ENCODE measurements at regions not wholly inside any gene's neighbourhood (a gene's known extent, or its start where the extent isn't known, plus 50 kb on each side); places are given as distances from the start of the nearest gene placed in this dataset.
"Not testable (repeated sequence)": the region's sequence is repeated elsewhere in the genome, so short reads cannot be mapped to it uniquely, and the experiment has no call there.

DNA sequence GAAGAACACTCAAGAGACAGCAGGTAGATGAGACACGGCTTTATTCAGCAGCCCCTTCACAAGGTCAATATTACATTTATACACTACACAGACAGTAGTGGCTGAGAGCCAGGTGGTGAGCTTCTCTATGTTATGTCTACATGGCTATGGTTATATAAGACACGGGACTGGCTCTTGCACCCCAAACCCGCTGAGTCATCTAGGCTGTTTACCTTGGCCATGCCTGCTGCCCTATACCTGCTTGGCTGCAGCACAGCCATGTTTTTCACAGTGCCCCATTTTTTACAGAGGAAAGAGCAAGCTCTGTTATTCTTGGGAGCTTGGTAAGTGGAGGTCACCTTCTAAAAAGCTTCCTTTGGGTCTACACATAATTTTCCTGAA is 231.6 kb downstream of the IGSF11 start:
- Histone ChIP-seq H3K9ac (ENCODE audit: low read length) (no peak overlapping the region), H3K9me3 (ENCODE audit: insufficient read depth, low read length) (no peaks in the 10 kb centered on the region), H3K4me1 (ENCODE audit: low read length) (no peaks in the 10 kb centered on the region), H3K27ac (ENCODE audit: low read length) (no peak overlapping the region), H3K36me3 (replicated peaks; ENCODE audit: low read depth, low read length) (no peaks in the 10 kb centered on the region), H3K79me2 (ENCODE audit: low read length) (no peaks in the 10 kb centered on the region), H3K27me3 (ENCODE audit: low read depth, low read length) (peaks cover 11% of the 10 kb centered on the region; the same call in 1 of the 2 replicates), H3K4me2 (ENCODE audit: low read length) (no peak overlapping the region), H4K20me1 (ENCODE audit: insufficient read depth, low read length) (no peaks in the 10 kb centered on the region), H2AFZ (ENCODE audit: low read depth, low read length) (no peak overlapping the region), H3K4me3 (ENCODE audit: low read length) (no peak overlapping the region)
- TF ChIP-seq EZH2phosphoT487 (IDR thresholded peaks at IDR 0.05; ENCODE audit: low read depth): no peak

DNA sequence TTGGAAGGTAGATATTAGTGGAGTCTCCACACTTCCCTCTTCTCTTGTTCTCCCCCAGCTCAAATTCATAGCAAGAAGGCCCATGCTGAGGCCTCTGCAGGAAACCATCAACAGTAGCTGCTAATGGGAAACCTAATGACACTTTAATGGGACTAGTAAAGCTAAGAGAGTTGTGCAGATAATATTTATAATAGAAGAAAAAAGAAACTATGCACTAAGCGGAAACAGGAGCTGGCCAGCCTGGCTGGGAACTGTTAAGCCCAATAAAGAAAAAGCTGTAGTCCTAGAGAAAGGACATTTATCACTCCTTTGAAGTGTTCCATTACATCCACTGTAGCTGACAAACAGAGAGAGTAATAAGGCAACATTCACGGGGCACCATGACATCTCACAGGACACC is 229.6 kb downstream of the IGSF11 start:
- H3K27me3 ChIP-seq (ENCODE audit: low read depth, low read length): peaks cover 16% of the 10 kb centered on the region; the same call in 1 of the 2 replicates
- no peak overlapping the region for H3K9ac ChIP-seq (ENCODE audit: low read length)
- H3K36me3 ChIP-seq (replicated peaks; ENCODE audit: low read depth, low read length): no peaks in the 10 kb centered on the region
- H3K79me2 ChIP-seq (ENCODE audit: low read length): no peaks in the 10 kb centered on the region
- H3K4me2 ChIP-seq (ENCODE audit: low read length): no peak overlapping the region
- no peak for TF ChIP-seq EZH2phosphoT487 (IDR thresholded peaks at IDR 0.05; ENCODE audit: low read depth)
- TF ChIP-seq, protein P1, sequence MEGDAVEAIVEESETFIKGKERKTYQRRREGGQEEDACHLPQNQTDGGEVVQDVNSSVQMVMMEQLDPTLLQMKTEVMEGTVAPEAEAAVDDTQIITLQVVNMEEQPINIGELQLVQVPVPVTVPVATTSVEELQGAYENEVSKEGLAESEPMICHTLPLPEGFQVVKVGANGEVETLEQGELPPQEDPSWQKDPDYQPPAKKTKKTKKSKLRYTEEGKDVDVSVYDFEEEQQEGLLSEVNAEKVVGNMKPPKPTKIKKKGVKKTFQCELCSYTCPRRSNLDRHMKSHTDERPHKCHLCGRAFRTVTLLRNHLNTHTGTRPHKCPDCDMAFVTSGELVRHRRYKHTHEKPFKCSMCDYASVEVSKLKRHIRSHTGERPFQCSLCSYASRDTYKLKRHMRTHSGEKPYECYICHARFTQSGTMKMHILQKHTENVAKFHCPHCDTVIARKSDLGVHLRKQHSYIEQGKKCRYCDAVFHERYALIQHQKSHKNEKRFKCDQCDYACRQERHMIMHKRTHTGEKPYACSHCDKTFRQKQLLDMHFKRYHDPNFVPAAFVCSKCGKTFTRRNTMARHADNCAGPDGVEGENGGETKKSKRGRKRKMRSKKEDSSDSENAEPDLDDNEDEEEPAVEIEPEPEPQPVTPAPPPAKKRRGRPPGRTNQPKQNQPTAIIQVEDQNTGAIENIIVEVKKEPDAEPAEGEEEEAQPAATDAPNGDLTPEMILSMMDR (IDR thresholded peaks at IDR 0.05; ENCODE audit: low read depth, low read length): no peak
- peaks cover 13% of the 10 kb centered on the region for H3K4me1 ChIP-seq (ENCODE audit: low read length)
- no peak overlapping the region for H3K4me3 ChIP-seq (ENCODE audit: low read length)
- no peaks in the 10 kb centered on the region for H3K9me3 ChIP-seq (ENCODE audit: insufficient read depth, low read length)
- H4K20me1 ChIP-seq (ENCODE audit: insufficient read depth, low read length): no peaks in the 10 kb centered on the region
- no peak overlapping the region for H2AFZ ChIP-seq (ENCODE audit: low read depth, low read length)
- no peak overlapping the region for H3K27ac ChIP-seq (ENCODE audit: low read length)

DNA sequence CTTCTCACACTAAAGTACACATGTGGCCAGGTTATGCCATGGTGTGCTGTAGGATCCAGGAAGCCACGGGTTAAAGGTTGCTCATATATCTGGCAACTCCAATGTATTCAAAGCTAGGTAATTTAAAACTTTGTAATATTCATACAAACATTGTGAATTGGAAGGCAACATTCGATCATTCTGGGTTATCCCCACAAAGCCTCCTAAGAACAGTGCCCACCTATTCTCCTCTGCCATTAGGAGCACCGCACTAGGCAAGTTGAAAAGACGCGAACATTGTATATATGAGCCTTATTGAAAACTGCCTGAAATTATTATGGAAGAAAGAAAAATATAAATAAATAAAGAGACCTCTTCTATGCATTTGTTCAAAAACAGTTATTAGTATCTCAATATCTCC is 228.2 kb downstream of the IGSF11 start:
- Histone ChIP-seq H3K9ac (ENCODE audit: low read length) (no peak overlapping the region), H4K20me1 (ENCODE audit: insufficient read depth, low read length) (no peaks in the 10 kb centered on the region), H3K4me2 (ENCODE audit: low read length) (no peak overlapping the region), H3K9me3 (ENCODE audit: insufficient read depth, low read length) (no peaks in the 10 kb centered on the region), H2AFZ (ENCODE audit: low read depth, low read length) (no peak overlapping the region), H3K27me3 (ENCODE audit: low read depth, low read length) (peaks cover 22% of the 10 kb centered on the region; the same call in 1 of the 2 replicates), H3K4me3 (ENCODE audit: low read length) (no peak overlapping the region), H3K79me2 (ENCODE audit: low read length) (no peaks in the 10 kb centered on the region), H3K27ac (ENCODE audit: low read length) (no peak overlapping the region), H3K4me1 (ENCODE audit: low read length) (peaks cover 21% of the 10 kb centered on the region), H3K36me3 (replicated peaks; ENCODE audit: low read depth, low read length) (no peaks in the 10 kb centered on the region)
- TF ChIP-seq EZH2phosphoT487 (IDR thresholded peaks at IDR 0.05; ENCODE audit: low read depth): no peak
- TF ChIP-seq, protein P1 (IDR thresholded peaks at IDR 0.05; ENCODE audit: low read depth, low read length): no peak

DNA sequence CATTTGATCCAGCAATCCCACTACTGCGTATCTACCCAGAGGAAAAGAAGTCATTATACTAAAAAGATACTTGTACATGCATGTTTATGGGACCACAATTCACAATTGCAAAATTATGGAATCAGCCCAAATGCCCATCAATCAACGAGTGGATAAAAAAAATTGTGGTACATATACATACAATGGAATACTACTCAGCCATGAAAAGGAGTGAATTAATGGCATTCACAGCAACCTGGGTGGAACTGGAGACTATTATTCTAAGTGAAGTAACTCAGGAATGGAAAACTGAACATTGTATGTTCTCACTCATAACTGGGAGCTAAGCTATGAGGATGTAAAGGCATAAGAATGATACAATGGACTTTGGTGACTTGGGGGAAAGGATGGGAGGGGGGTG is 227.3 kb downstream of the IGSF11 start:
- H3K79me2 ChIP-seq (ENCODE audit: low read length); H3K27ac ChIP-seq (ENCODE audit: low read length); H2AFZ ChIP-seq (ENCODE audit: low read depth, low read length); H3K36me3 ChIP-seq (replicated peaks; ENCODE audit: low read depth, low read length); H4K20me1 ChIP-seq (ENCODE audit: insufficient read depth, low read length); H3K9me3 ChIP-seq (ENCODE audit: insufficient read depth, low read length); H3K4me2 ChIP-seq (ENCODE audit: low read length); H3K4me3 ChIP-seq (ENCODE audit: low read length); H3K9ac ChIP-seq (ENCODE audit: low read length): not testable (repeated sequence)
- Histone ChIP-seq H3K4me1 (ENCODE audit: low read length) (peaks cover 21% of the 10 kb centered on the region), H3K27me3 (ENCODE audit: low read depth, low read length) (peaks cover 31% of the 10 kb centered on the region)

DNA sequence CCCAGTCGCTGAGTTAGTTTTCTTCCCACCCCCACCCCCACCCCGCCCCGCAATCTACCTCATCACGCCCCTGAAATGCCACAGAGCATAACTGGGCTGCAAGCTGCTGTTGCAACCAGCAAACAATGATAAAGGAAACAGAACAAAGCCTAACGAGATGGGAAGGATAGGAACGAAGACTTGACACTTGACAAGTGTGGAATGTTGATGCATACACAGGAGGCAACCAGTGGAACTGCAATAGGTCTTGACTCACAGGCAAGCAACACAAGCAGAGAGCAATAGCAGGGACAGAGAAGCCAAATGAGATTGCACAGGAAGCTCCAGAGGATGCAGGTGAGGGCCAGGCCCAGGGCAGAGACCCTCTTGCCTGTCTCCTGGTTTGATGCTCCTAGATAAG is 225.9 kb downstream of the IGSF11 start:
- no peaks in the 10 kb centered on the region for H3K9me3 ChIP-seq (ENCODE audit: insufficient read depth, low read length)
- H4K20me1 ChIP-seq (ENCODE audit: insufficient read depth, low read length): no peaks in the 10 kb centered on the region
- H3K27ac ChIP-seq (ENCODE audit: low read length): no peak overlapping the region
- no peak overlapping the region for H3K4me3 ChIP-seq (ENCODE audit: low read length)
- no peak for TF ChIP-seq EZH2phosphoT487 (IDR thresholded peaks at IDR 0.05; ENCODE audit: low read depth)
- TF ChIP-seq, protein P1 (IDR thresholded peaks at IDR 0.05; ENCODE audit: low read depth, low read length): no peak
- H3K4me2 ChIP-seq (ENCODE audit: low read length): no peak overlapping the region
- H2AFZ ChIP-seq (ENCODE audit: low read depth, low read length): no peak overlapping the region
- H3K9ac ChIP-seq (ENCODE audit: low read length): no peak overlapping the region
- H3K4me1 ChIP-seq (ENCODE audit: low read length): peaks cover 26% of the 10 kb centered on the region
- H3K36me3 ChIP-seq (replicated peaks; ENCODE audit: low read depth, low read length): no peaks in the 10 kb centered on the region
- H3K27me3 ChIP-seq (ENCODE audit: low read depth, low read length): peaks cover 30% of the 10 kb centered on the region
- H3K79me2 ChIP-seq (ENCODE audit: low read length): no peaks in the 10 kb centered on the region

All from OCI-LY3 (cell line).